DND-41 (cell line): ENCODE measurements at regions not wholly inside any gene's neighbourhood (a gene's known extent, or its start where the extent isn't known, plus 50 kb on each side); places are given as distances from the start of the nearest gene placed in this dataset.

Source experiments
- EZH2 ChIP-seq: IDR thresholded peaks from 3 replicates; pipeline ENCODE4 v1.6.1; 2012; ENCODE audit warnings: borderline replicate concordance, low read depth, mild to moderate bottlenecking, moderate library complexity, low read length, inconsistent platforms; ENCODE audit not compliant: severe bottlenecking
- TF ChIP-seq, protein P1 (sequence below): IDR thresholded peaks from 2 replicates; pipeline ENCODE4 v1.5.1; 2012; ENCODE audit warnings: borderline replicate concordance, low read length, moderate library complexity, mild to moderate bottlenecking; ENCODE audit not compliant: poor library complexity, severe bottlenecking; ENCODE audit errors: extremely low read depth

GRCh38 chr13:107480130-107480529 is 735.2 kb downstream of the LIG4 start:
- TF ChIP-seq, protein P1, sequence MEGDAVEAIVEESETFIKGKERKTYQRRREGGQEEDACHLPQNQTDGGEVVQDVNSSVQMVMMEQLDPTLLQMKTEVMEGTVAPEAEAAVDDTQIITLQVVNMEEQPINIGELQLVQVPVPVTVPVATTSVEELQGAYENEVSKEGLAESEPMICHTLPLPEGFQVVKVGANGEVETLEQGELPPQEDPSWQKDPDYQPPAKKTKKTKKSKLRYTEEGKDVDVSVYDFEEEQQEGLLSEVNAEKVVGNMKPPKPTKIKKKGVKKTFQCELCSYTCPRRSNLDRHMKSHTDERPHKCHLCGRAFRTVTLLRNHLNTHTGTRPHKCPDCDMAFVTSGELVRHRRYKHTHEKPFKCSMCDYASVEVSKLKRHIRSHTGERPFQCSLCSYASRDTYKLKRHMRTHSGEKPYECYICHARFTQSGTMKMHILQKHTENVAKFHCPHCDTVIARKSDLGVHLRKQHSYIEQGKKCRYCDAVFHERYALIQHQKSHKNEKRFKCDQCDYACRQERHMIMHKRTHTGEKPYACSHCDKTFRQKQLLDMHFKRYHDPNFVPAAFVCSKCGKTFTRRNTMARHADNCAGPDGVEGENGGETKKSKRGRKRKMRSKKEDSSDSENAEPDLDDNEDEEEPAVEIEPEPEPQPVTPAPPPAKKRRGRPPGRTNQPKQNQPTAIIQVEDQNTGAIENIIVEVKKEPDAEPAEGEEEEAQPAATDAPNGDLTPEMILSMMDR: no peak
- no peak for TF ChIP-seq EZH2
